A673 (cell line): ENCODE measurements at regions not wholly inside any gene's neighbourhood (a gene's known extent, or its start where the extent isn't known, plus 50 kb on each side); places are given as distances from the start of the nearest gene placed in this dataset.

ENCODE experiments used
- BruUV-seq: library from RNA; stranded (reverse); fragments of 400-500 nt; replicated peaks from 2 replicates; lab custom pipeline; 2021; lab: Mats Ljungman, UMichigan
- CTCF ChIA-PET: fragments of 300-600 bp; sonication (Branson Sonifier 250); formaldehyde crosslinking; loops from one replicate; lab custom pipeline; 2022; ENCODE audit warnings: antibody characterized with exemption; lab: Charles Lee
- POLR2A ChIA-PET: fragments of 300-600 bp; sonication (Branson Sonifier 250); formaldehyde crosslinking; loops from one replicate; lab custom pipeline; 2022; ENCODE audit warnings: antibody characterized with exemption; ENCODE audit not compliant: low non-redundant PET; lab: Charles Lee
- DNase-seq: peaks from one replicate; pipeline ENCODE4 v3.0.0-alpha.2; 2015; ENCODE audit warnings: low spot score
- H3K27ac ChIP-seq: fragments of 200-600 bp; sonication (generic); 2 replicates; pipeline ENCODE4 v1.5.1; 2016; ENCODE audit warnings: mixed run types, low read depth, mild to moderate bottlenecking, mixed read lengths, antibody characterized with exemption, low read length; ENCODE audit not compliant: poor library complexity, severe bottlenecking
- H3K27me3 ChIP-seq: fragments of 200-600 bp; sonication (generic); replicated peaks from 2 replicates; pipeline ENCODE4 v1.6.1; 2017; ENCODE audit warnings: mixed run types, low read depth, mild to moderate bottlenecking, mixed read lengths, antibody characterized with exemption, low read length; ENCODE audit not compliant: insufficient read depth, poor library complexity
- H3K36me3 ChIP-seq: fragments of 200-600 bp; sonication (generic); 2 replicates; pipeline ENCODE4 v1.6.1; 2016; ENCODE audit warnings: mixed run types, mild to moderate bottlenecking, mixed read lengths, antibody characterized with exemption, low read length; ENCODE audit not compliant: insufficient read depth, poor library complexity, severe bottlenecking
- H3K4me1 ChIP-seq: fragments of 200-600 bp; sonication (generic); 2 replicates; pipeline ENCODE4 v1.6.1; 2017; ENCODE audit warnings: mixed run types, mild to moderate bottlenecking, mixed read lengths, antibody characterized with exemption, low read length; ENCODE audit not compliant: insufficient read depth, poor library complexity, severe bottlenecking
- H3K4me3 ChIP-seq: fragments of 200-600 bp; sonication (generic); 2 replicates; pipeline ENCODE4 v1.5.1; 2016; ENCODE audit warnings: low read depth, mixed run types, mild to moderate bottlenecking, mixed read lengths, low read length; ENCODE audit not compliant: poor library complexity, severe bottlenecking
- H3K9me3 ChIP-seq: fragments of 200-600 bp; sonication (generic); 2 replicates; pipeline ENCODE4 v1.6.1; 2016; ENCODE audit warnings: mixed run types, low read depth, mild to moderate bottlenecking, mixed read lengths, antibody characterized with exemption, low read length; ENCODE audit not compliant: poor library complexity, severe bottlenecking
- EZH2 ChIP-seq: fragments of 200-600 bp; sonication (generic); IDR thresholded peaks from 2 replicates; pipeline ENCODE4 v1.6.1; 2017; ENCODE audit warnings: borderline replicate concordance, low read depth, mild to moderate bottlenecking, mixed read lengths, antibody characterized with exemption, low read length; ENCODE audit not compliant: poor library complexity, severe bottlenecking
- intact Hi-C: fragments of 100-400 bp; cut with micrococcal nuclease; formaldehyde crosslinking; loops from one replicate; pipeline ENCODE4 v1.10.0; 2022; ENCODE audit not compliant: unreplicated experiment
- TF ChIP-seq, protein P1 (sequence below): fragments of 300-800, 200-600 bp; sonication (generic); conservative IDR thresholded peaks from 2 replicates; pipeline ENCODE4 v1.5.1; 2017; ENCODE audit warnings: low read depth, mild to moderate bottlenecking, antibody characterized with exemption, low read length, moderate library complexity, mixed read lengths

DNA sequence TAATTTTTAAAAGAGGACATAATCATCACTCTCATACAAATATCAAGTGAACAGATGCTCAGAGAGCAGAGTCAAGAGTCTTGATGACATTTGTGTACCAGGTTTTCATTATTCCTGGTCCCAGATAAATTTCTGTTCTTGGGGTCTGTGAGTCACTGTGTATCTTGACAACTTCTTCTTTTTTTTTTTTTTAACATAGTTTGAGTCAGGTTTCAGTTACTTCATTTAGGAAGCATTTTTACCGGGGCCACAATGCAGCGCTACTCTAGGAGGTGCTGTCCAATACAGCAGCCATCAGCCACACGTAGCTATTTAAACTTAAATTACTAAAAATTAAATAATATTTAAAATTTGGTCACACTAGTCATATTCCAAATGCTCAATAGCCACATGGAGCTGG is 188.1 kb upstream of the SAMSN1 start:
- CTCF ChIA-PET = no interaction called here
- no peaks in the 10 kb centered on the region for H3K36me3 ChIP-seq
- POLR2A ChIA-PET = no interaction called here
- TF ChIP-seq, protein P1, sequence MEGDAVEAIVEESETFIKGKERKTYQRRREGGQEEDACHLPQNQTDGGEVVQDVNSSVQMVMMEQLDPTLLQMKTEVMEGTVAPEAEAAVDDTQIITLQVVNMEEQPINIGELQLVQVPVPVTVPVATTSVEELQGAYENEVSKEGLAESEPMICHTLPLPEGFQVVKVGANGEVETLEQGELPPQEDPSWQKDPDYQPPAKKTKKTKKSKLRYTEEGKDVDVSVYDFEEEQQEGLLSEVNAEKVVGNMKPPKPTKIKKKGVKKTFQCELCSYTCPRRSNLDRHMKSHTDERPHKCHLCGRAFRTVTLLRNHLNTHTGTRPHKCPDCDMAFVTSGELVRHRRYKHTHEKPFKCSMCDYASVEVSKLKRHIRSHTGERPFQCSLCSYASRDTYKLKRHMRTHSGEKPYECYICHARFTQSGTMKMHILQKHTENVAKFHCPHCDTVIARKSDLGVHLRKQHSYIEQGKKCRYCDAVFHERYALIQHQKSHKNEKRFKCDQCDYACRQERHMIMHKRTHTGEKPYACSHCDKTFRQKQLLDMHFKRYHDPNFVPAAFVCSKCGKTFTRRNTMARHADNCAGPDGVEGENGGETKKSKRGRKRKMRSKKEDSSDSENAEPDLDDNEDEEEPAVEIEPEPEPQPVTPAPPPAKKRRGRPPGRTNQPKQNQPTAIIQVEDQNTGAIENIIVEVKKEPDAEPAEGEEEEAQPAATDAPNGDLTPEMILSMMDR = no peak
- no TSS peak for BruUV-seq
- no peaks in the 10 kb centered on the region for H3K9me3 ChIP-seq
- intact Hi-C loops = loop anchor here (10.0 kb wide), 2 partner anchors 289 to 479 kb away; no protein-coding TSS in a partner anchor
- no peak overlapping the region for H3K4me3 ChIP-seq
- no peaks in the 10 kb centered on the region for H3K27me3 ChIP-seq
- DNase-seq = no peak
- no peak overlapping the region for H3K27ac ChIP-seq
- no peaks in the 10 kb centered on the region for H3K4me1 ChIP-seq

DNA sequence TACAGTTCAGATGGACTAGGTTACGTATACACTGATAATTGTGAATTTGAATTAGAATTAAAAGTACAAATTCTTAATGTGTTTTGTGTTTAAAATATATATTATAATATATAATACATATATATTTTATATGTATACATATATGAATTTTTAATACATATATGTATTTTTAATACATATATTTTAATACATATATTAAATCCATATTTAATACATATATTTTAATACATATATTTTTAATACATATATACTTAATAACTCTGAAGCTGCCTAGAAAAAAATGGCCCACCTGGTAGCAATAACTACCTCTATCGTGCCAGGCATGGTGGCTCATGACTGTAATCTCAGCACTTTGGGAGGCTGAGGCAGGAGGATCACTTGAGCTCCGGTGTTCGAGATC is 179.1 kb upstream of the SAMSN1 start:
- Histone ChIP-seq H3K27ac (no peak overlapping the region), H3K36me3 (no peaks in the 10 kb centered on the region), H3K9me3 (no peaks in the 10 kb centered on the region), H3K27me3 (no peaks in the 10 kb centered on the region), H3K4me3 (no peak overlapping the region), H3K4me1 (no peaks in the 10 kb centered on the region)
- CTCF ChIA-PET = no interaction called here
- POLR2A ChIA-PET = interaction anchor here (0.6 kb wide), 1 partner anchor 72 kb away, joined by 4 read pairs; no protein-coding TSS in a partner anchor
- TF ChIP-seq EZH2 = no peak
- TF ChIP-seq, protein P1 = no peak
- intact Hi-C loops = no loop called here
- DNase-seq = no peak
- BruUV-seq = no TSS peak

DNA sequence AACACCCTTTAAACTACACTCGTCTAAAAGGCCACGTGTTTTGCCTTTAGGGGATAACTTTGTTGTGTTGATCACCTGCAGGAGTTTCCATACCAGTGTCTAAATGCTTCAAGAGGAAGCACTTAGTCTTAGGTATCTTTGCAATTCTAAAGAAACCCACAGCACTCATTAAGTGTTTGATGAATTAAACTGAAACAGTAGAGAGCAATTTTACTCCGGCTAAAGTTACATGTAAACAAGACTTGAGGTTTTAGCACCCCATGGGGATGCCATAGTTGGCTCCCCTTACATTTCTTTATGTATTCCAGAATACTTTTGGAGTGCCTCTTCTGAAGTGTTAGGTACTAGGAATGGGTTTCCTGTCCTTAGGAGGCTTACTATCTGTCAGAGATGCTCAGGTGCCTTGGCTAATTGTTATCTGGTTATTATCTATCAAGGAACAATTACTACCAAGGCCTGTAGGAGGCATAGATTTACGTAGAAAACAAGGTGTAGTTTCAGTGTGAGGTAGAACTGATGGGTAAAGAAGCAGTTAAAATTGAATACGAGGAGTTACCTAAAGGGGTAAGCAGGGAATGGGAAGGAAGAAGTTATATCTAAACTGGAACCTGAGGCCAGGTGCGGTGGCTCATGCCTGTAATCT is 176.8 kb upstream of the SAMSN1 start:
- intact Hi-C loops = no loop called here
- DNase-seq = no peak
- Histone ChIP-seq H3K4me3 (no peak overlapping the region), H3K36me3 (no peaks in the 10 kb centered on the region), H3K27ac (no peak overlapping the region), H3K4me1 (no peaks in the 10 kb centered on the region), H3K27me3 (no peaks in the 10 kb centered on the region), H3K9me3 (no peaks in the 10 kb centered on the region)
- CTCF ChIA-PET = no interaction called here
- POLR2A ChIA-PET = no interaction called here
- BruUV-seq = no TSS peak
- TF ChIP-seq, protein P1 = no peak
- TF ChIP-seq EZH2 = no peak
